ENCODE measurements at regions not wholly inside any gene's neighbourhood (a gene's known extent, or its start where the extent isn't known, plus 50 kb on each side); places are given as distances from the start of the nearest gene placed in this dataset.

- no peak overlapping the region for H3K27ac Mint-ChIP-seq
- H3K27me3 Mint-ChIP-seq, result peaks cover 24% of the 10 kb centered on the region
- H3K36me3 Mint-ChIP-seq, result no peaks in the 10 kb centered on the region
- no peak for ATAC-seq
- H3K9me3 Mint-ChIP-seq, result no peaks in the 10 kb centered on the region
- no peak overlapping the region for H3K4me3 Mint-ChIP-seq
- no peaks in the 10 kb centered on the region for H3K4me1 Mint-ChIP-seq
Measured at GRCh38 chr1:162982364-162982763, 86.8 kb upstream of the RGS4 start.

- H3K27me3 Mint-ChIP-seq, result peaks cover 10% of the 10 kb centered on the region
- no peak for ATAC-seq
- H3K9me3 Mint-ChIP-seq, result no peaks in the 10 kb centered on the region
- no peaks in the 10 kb centered on the region for H3K36me3 Mint-ChIP-seq
- no peak overlapping the region for H3K4me3 Mint-ChIP-seq
- no peak overlapping the region for H3K27ac Mint-ChIP-seq
- H3K4me1 Mint-ChIP-seq, result no peaks in the 10 kb centered on the region
Measured at GRCh38 chr1:162977944-162978568, 91.1 kb upstream of the RGS4 start.

- Mint-ChIP-seq H3K9me3 (no peaks in the 10 kb centered on the region), H3K36me3 (no peaks in the 10 kb centered on the region), H3K4me1 (no peaks in the 10 kb centered on the region), H3K27me3 (peaks cover 2% of the 10 kb centered on the region), H3K27ac (no peak overlapping the region), H3K4me3 (no peak overlapping the region)
- no peak for ATAC-seq
Measured at GRCh38 chr1:162976628-162977027, 92.5 kb upstream of the RGS4 start.

- Mint-ChIP-seq H3K36me3 (no peaks in the 10 kb centered on the region), H3K4me3 (no peak overlapping the region), H3K4me1 (no peaks in the 10 kb centered on the region), H3K27me3 (no peaks in the 10 kb centered on the region), H3K9me3 (no peaks in the 10 kb centered on the region), H3K27ac (no peak overlapping the region)
- ATAC-seq, result no peak
Measured at GRCh38 chr1:162974810-162975209, 94.4 kb upstream of the RGS4 start.

GRCh38 chr1:162973381-162973795, 95.8 kb upstream of the RGS4 start:
- Mint-ChIP-seq H3K4me3 (no peak overlapping the region), H3K4me1 (no peaks in the 10 kb centered on the region), H3K9me3 (no peaks in the 10 kb centered on the region)

GRCh38 chr1:162972773-162973172, 96.4 kb upstream of the RGS4 start:
- Mint-ChIP-seq H3K9me3 (no peaks in the 10 kb centered on the region), H3K4me3 (no peak overlapping the region), H3K27me3 (no peaks in the 10 kb centered on the region), H3K36me3 (no peaks in the 10 kb centered on the region), H3K4me1 (no peaks in the 10 kb centered on the region), H3K27ac (no peak overlapping the region)
- no peak for ATAC-seq

More at GRCh38 chr1:162973381-162973795, 95.8 kb upstream of the RGS4 start:
- Mint-ChIP-seq H3K36me3 (no peaks in the 10 kb centered on the region), H3K27ac (no peak overlapping the region), H3K27me3 (no peaks in the 10 kb centered on the region)
- ATAC-seq, result no peak

GRCh38 chr1:162970021-162970420, 99.1 kb upstream of the RGS4 start:
- Mint-ChIP-seq H3K9me3 (no peaks in the 10 kb centered on the region), H3K36me3 (no peaks in the 10 kb centered on the region), H3K4me1 (no peaks in the 10 kb centered on the region), H3K27ac (no peak overlapping the region), H3K4me3 (no peak overlapping the region), H3K27me3 (no peaks in the 10 kb centered on the region)
- no peak for ATAC-seq

GRCh38 chr1:162966613-162967012, 102.5 kb upstream of the RGS4 start:
- Mint-ChIP-seq H3K9me3 (peaks cover 4% of the 10 kb centered on the region), H3K4me3 (no peak overlapping the region), H3K27me3 (peaks cover 14% of the 10 kb centered on the region), H3K36me3 (no peaks in the 10 kb centered on the region), H3K4me1 (no peaks in the 10 kb centered on the region), H3K27ac (no peak overlapping the region)
- no peak for ATAC-seq

GRCh38 chr1:162964901-162965300, 103.9 kb upstream of the CCDC190 start:
- Mint-ChIP-seq H3K27me3 (peaks cover 17% of the 10 kb centered on the region), H3K27ac (no peak overlapping the region), H3K4me3 (no peak overlapping the region), H3K36me3 (no peaks in the 10 kb centered on the region), H3K9me3 (peaks cover 4% of the 10 kb centered on the region), H3K4me1 (no peaks in the 10 kb centered on the region)
- no peak for ATAC-seq

GRCh38 chr1:162956922-162957321, 95.9 kb upstream of the CCDC190 start:
- peaks cover 24% of the 10 kb centered on the region for H3K27me3 Mint-ChIP-seq
- H3K4me3 Mint-ChIP-seq, result no peak overlapping the region
- H3K9me3 Mint-ChIP-seq, result no peaks in the 10 kb centered on the region
- no peak overlapping the region for H3K27ac Mint-ChIP-seq
- H3K36me3 Mint-ChIP-seq, result no peaks in the 10 kb centered on the region
- no peaks in the 10 kb centered on the region for H3K4me1 Mint-ChIP-seq
- no peak for ATAC-seq

- Mint-ChIP-seq H3K9me3 (no peaks in the 10 kb centered on the region), H3K4me1 (no peaks in the 10 kb centered on the region), H3K27me3 (peaks cover 18% of the 10 kb centered on the region), H3K27ac (no peak overlapping the region), H3K36me3 (no peaks in the 10 kb centered on the region), H3K4me3 (no peak overlapping the region)
- ATAC-seq, result no peak
Measured at GRCh38 chr1:162954824-162955223, 93.8 kb upstream of the CCDC190 start.

- Mint-ChIP-seq H3K4me1 (no peaks in the 10 kb centered on the region), H3K36me3 (no peaks in the 10 kb centered on the region), H3K27ac (no peak overlapping the region), H3K27me3 (peaks cover 9% of the 10 kb centered on the region), H3K4me3 (no peak overlapping the region), H3K9me3 (no peaks in the 10 kb centered on the region)
- ATAC-seq, result no peak
Measured at GRCh38 chr1:162952956-162953355, 92.0 kb upstream of the CCDC190 start.

- H3K9me3 Mint-ChIP-seq, result no peaks in the 10 kb centered on the region
- no peaks in the 10 kb centered on the region for H3K27me3 Mint-ChIP-seq
- H3K27ac Mint-ChIP-seq, result no peak overlapping the region
- ATAC-seq, result peak; percentile 74
- H3K4me1 Mint-ChIP-seq, result no peaks in the 10 kb centered on the region
- no peaks in the 10 kb centered on the region for H3K36me3 Mint-ChIP-seq
- no peak overlapping the region for H3K4me3 Mint-ChIP-seq
Measured at GRCh38 chr1:162951553-162952315, 90.8 kb upstream of the CCDC190 start.

- ATAC-seq, result no peak
- Mint-ChIP-seq H3K9me3 (no peaks in the 10 kb centered on the region), H3K27ac (no peak overlapping the region), H3K27me3 (no peaks in the 10 kb centered on the region), H3K4me1 (no peaks in the 10 kb centered on the region), H3K36me3 (no peaks in the 10 kb centered on the region), H3K4me3 (no peak overlapping the region)
Measured at GRCh38 chr1:162950187-162950586, 89.2 kb upstream of the CCDC190 start.

GRCh38 chr1:162946701-162947100, 85.7 kb upstream of the CCDC190 start:
- peaks cover 9% of the 10 kb centered on the region for H3K27me3 Mint-ChIP-seq
- no peaks in the 10 kb centered on the region for H3K4me1 Mint-ChIP-seq
- no peak overlapping the region for H3K4me3 Mint-ChIP-seq
- no peak for ATAC-seq
- no peak overlapping the region for H3K27ac Mint-ChIP-seq
- H3K9me3 Mint-ChIP-seq, result no peaks in the 10 kb centered on the region
- no peaks in the 10 kb centered on the region for H3K36me3 Mint-ChIP-seq

- Mint-ChIP-seq H3K27ac (no peak overlapping the region), H3K9me3 (no peaks in the 10 kb centered on the region), H3K27me3 (peaks cover 9% of the 10 kb centered on the region), H3K36me3 (no peaks in the 10 kb centered on the region), H3K4me1 (no peaks in the 10 kb centered on the region), H3K4me3 (no peak overlapping the region)
- no peak for ATAC-seq
Measured at GRCh38 chr1:162944974-162945674, 84.1 kb upstream of the CCDC190 start.

Data from stimulated activated memory B cell treated with anti-CD40 and anti-IgM and Interleukin-4, amounts not matched to agents 10 μg/mL and 1 μg/mL and 100 μg/mL, for 72 hours (primary cell).